OCI-LY7 (cell line): ENCODE measurements at regions not wholly inside any gene's neighbourhood (a gene's known extent, or its start where the extent isn't known, plus 50 kb on each side); places are given as distances from the start of the nearest gene placed in this dataset.

Experiments
- EZH2phosphoT487 ChIP-seq: fragments of 200-600 bp; sonication (generic); IDR thresholded peaks from 2 replicates; pipeline ENCODE4 v1.6.1; 2018; ENCODE audit warnings: low read depth, borderline replicate concordance, mild to moderate bottlenecking, mixed run types, antibody characterized with exemption, low read length, moderate library complexity, mixed read lengths
- TF ChIP-seq, protein P1 (sequence below): fragments of 200-600 bp; sonication (generic); conservative IDR thresholded peaks from 2 replicates; pipeline ENCODE4 v1.5.1; 2014; ENCODE audit warnings: mild to moderate bottlenecking, antibody characterized with exemption, low read length, moderate library complexity, mixed read lengths

- TF ChIP-seq, protein P1, sequence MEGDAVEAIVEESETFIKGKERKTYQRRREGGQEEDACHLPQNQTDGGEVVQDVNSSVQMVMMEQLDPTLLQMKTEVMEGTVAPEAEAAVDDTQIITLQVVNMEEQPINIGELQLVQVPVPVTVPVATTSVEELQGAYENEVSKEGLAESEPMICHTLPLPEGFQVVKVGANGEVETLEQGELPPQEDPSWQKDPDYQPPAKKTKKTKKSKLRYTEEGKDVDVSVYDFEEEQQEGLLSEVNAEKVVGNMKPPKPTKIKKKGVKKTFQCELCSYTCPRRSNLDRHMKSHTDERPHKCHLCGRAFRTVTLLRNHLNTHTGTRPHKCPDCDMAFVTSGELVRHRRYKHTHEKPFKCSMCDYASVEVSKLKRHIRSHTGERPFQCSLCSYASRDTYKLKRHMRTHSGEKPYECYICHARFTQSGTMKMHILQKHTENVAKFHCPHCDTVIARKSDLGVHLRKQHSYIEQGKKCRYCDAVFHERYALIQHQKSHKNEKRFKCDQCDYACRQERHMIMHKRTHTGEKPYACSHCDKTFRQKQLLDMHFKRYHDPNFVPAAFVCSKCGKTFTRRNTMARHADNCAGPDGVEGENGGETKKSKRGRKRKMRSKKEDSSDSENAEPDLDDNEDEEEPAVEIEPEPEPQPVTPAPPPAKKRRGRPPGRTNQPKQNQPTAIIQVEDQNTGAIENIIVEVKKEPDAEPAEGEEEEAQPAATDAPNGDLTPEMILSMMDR = no peak
- TF ChIP-seq EZH2phosphoT487 = no peak
Observed at GRCh38 chr1:73516451-73516850, 681.5 kb downstream of the LRRIQ3 start.
